ENCODE measurements at regions not wholly inside any gene's neighbourhood (a gene's known extent, or its start where the extent isn't known, plus 50 kb on each side); places are given as distances from the start of the nearest gene placed in this dataset.

GRCh38 chrX:124257924-124258702 is 74.3 kb upstream of the TEX13D start:
- TF ChIP-seq CTCF (IDR thresholded peaks at IDR 0.05) (no peak), POLR2A (IDR thresholded peaks at IDR 0.05) (no peak)
